ENCODE measurements at regions not wholly inside any gene's neighbourhood (a gene's known extent, or its start where the extent isn't known, plus 50 kb on each side); places are given as distances from the start of the nearest gene placed in this dataset.

GRCh38 chr2:121972203-121972602, 216.8 kb downstream of the TSN start:
- 100% methylated on average over 2 of the region's 5 CpGs for WGBS (ENCODE audit: insufficient coverage)

GRCh38 chr2:121974897-121975661, 219.6 kb downstream of the TSN start:
- H3K4me3 ChIP-seq (replicated peaks in 1 of 3; ENCODE audit: low read depth in 2 of 3, low read length in 3 of 3), result peak overlapping the region; percentile 5 to 52 (median 21)
- H3K36me3 ChIP-seq (replicated peaks in 1 of 2; ENCODE audit: control insufficient read depth in 1 of 2, insufficient read depth in 2 of 2, low read length in 2 of 2), result no peaks in the 10 kb centered on the region
- 3% methylated on average over 12 of the region's 13 CpGs for WGBS (ENCODE audit: insufficient coverage)
- H4K20me1 ChIP-seq (ENCODE audit: insufficient read depth, low read length), result no peaks in the 10 kb centered on the region
- no peaks in the 10 kb centered on the region for H3K9me3 ChIP-seq (replicated peaks in 1 of 2; ENCODE audit: control insufficient read depth in 1 of 2, insufficient read depth in 1 of 2, low read length in 2 of 2)
- peak overlapping the region; percentile 73 for H2AFZ ChIP-seq (ENCODE audit: insufficient read depth, low read depth, low read length, poor library complexity, severe bottlenecking)
- H3K27me3 Mint-ChIP-seq (ENCODE audit: low read depth in 3 of 3), result peaks cover 4 to 5% (median 5%) of the 10 kb centered on the region in 3 donors
- H3K36me3 Mint-ChIP-seq, result no peaks in the 10 kb centered on the region
- H3K4me3 Mint-ChIP-seq, result peak overlapping the region; percentile 67 to 80
- H3K9me3 Mint-ChIP-seq, result peaks cover 0 to 2% (median 0%) of the 10 kb centered on the region in 7 donors
- peak overlapping the region; percentile 59 for H3K4me2 ChIP-seq (replicated peaks; ENCODE audit: extremely low read depth, low read length, poor library complexity, severe bottlenecking)
- H3K27me3 ChIP-seq (ENCODE audit: control insufficient read depth in 2 of 2, insufficient read depth in 2 of 2, low read length in 2 of 2), result no peaks in the 10 kb centered on the region
- H3K4me1 Mint-ChIP-seq, result peaks cover 7% of the 10 kb centered on the region
- H3K79me2 ChIP-seq (ENCODE audit: insufficient read depth, low read length), result no peaks in the 10 kb centered on the region
- H3K4me1 ChIP-seq (ENCODE audit: control insufficient read depth in 1 of 2, insufficient read depth in 2 of 2, low read length in 2 of 2), result peaks cover 2 to 8% of the 10 kb centered on the region in 2 donors
- no peak overlapping the region for H3K9ac ChIP-seq (ENCODE audit: insufficient read depth, low read length, poor library complexity, severe bottlenecking)
- peak overlapping the region in 2 of 7 donors; percentile 8 to 11 for H3K27ac Mint-ChIP-seq
- peak; percentile 76 for TF ChIP-seq CTCF (IDR thresholded peaks at IDR 0.05)
- no peak overlapping the region for H3K27ac ChIP-seq (ENCODE audit: low read depth in 1 of 2, low read length in 2 of 2)
- DNase-seq, result peak; percentile 40 to 75 (median 50)
- intact Hi-C loops (cut with micrococcal nuclease), result no loop called here

More at GRCh38 chr2:121972203-121972602, 216.8 kb downstream of the TSN start:
- Histone ChIP-seq H4K20me1 (ENCODE audit: insufficient read depth, low read length) (no peaks in the 10 kb centered on the region), H3K36me3 (replicated peaks in 1 of 2; ENCODE audit: control insufficient read depth in 1 of 2, insufficient read depth in 2 of 2, low read length in 2 of 2) (no peaks in the 10 kb centered on the region), H3K4me1 (ENCODE audit: control insufficient read depth in 1 of 2, insufficient read depth in 2 of 2, low read length in 2 of 2) (peaks cover 11 to 19% of the 10 kb centered on the region in 2 donors), H3K9me3 (replicated peaks in 1 of 2; ENCODE audit: control insufficient read depth in 1 of 2, insufficient read depth in 1 of 2, low read length in 2 of 2) (no peaks in the 10 kb centered on the region), H3K27me3 (ENCODE audit: control insufficient read depth in 2 of 2, insufficient read depth in 2 of 2, low read length in 2 of 2) (no peaks in the 10 kb centered on the region), H3K27ac (ENCODE audit: low read depth in 1 of 2, low read length in 2 of 2) (no peak overlapping the region), H3K9ac (ENCODE audit: insufficient read depth, low read length, poor library complexity, severe bottlenecking) (no peak overlapping the region), H3K4me3 (replicated peaks in 1 of 3; ENCODE audit: low read depth in 2 of 3, low read length in 3 of 3) (no peak overlapping the region), H3K79me2 (ENCODE audit: insufficient read depth, low read length) (no peaks in the 10 kb centered on the region), H2AFZ (ENCODE audit: insufficient read depth, low read depth, low read length, poor library complexity, severe bottlenecking) (no peak overlapping the region), H3K4me2 (replicated peaks; ENCODE audit: extremely low read depth, low read length, poor library complexity, severe bottlenecking) (no peak overlapping the region)
- no peak for DNase-seq
- Mint-ChIP-seq H3K9me3 (no peaks in the 10 kb centered on the region), H3K4me3 (no peak overlapping the region), H3K36me3 (no peaks in the 10 kb centered on the region), H3K4me1 (peaks cover 16% of the 10 kb centered on the region), H3K27ac (no peak overlapping the region), H3K27me3 (ENCODE audit: low read depth in 3 of 3) (peaks cover 5 to 7% (median 7%) of the 10 kb centered on the region in 3 donors)
- intact Hi-C loops (cut with micrococcal nuclease), result no loop called here
- TF ChIP-seq CTCF (IDR thresholded peaks at IDR 0.05), result no peak
